ENCODE measurements at regions not wholly inside any gene's neighbourhood (a gene's known extent, or its start where the extent isn't known, plus 50 kb on each side); places are given as distances from the start of the nearest gene placed in this dataset.
A peak's percentile ranks its signal among the peaks of the same experiment; 100 is the strongest.

GRCh38 chr6:112997421-112998085, 650.4 kb downstream of the RFPL4B start (continued):
- TF ChIP-seq REST (IDR thresholded peaks at IDR 0.05; ENCODE audit: unreplicated experiment) (no peak), EZH2 (IDR thresholded peaks at IDR 0.05; ENCODE audit: low read depth, unreplicated experiment) (no peak)

GRCh38 chr6:113004054-113004453, 656.9 kb downstream of the RFPL4B start:
- Histone ChIP-seq H2AFZ (no peak overlapping the region), H3F3A (replicated peaks; ENCODE audit: low read depth) (no peaks in the 10 kb centered on the region), H3K4me2 (peak overlapping the region; percentile 9; the same call in 1 of the 2 replicates), H3K4me3 (no peak overlapping the region), H3K4me1 (ENCODE audit: insufficient read depth) (peaks cover 13% of the 10 kb centered on the region), H4K20me1 (replicated peaks; ENCODE audit: insufficient read depth) (no peaks in the 10 kb centered on the region), H3K27ac (ENCODE audit: low read depth) (no peak overlapping the region), H3K79me2 (replicated peaks; ENCODE audit: insufficient read depth) (no peaks in the 10 kb centered on the region), H3K27me3 (ENCODE audit: insufficient read depth) (no peaks in the 10 kb centered on the region), H3K36me3 (ENCODE audit: insufficient read depth) (no peaks in the 10 kb centered on the region), H3K9me2 (ENCODE audit: insufficient read depth) (no peaks in the 10 kb centered on the region)
- no peaks in the 10 kb centered on the region for H3K9me3 Mint-ChIP-seq
- H3K27me3 Mint-ChIP-seq (ENCODE audit: insufficient read depth, low read depth, poor library complexity) = peaks cover 3% of the 10 kb centered on the region
- H3K4me1 Mint-ChIP-seq = peaks cover 23% of the 10 kb centered on the region
- H3K27ac Mint-ChIP-seq = no peak overlapping the region
- ATAC-seq = no peak
- no peak for DNase-seq (ENCODE audit: low spot score)
- H3K4me3 Mint-ChIP-seq = no peak overlapping the region
- TF ChIP-seq REST (IDR thresholded peaks at IDR 0.05; ENCODE audit: unreplicated experiment) = no peak
- TF ChIP-seq, protein P1, sequence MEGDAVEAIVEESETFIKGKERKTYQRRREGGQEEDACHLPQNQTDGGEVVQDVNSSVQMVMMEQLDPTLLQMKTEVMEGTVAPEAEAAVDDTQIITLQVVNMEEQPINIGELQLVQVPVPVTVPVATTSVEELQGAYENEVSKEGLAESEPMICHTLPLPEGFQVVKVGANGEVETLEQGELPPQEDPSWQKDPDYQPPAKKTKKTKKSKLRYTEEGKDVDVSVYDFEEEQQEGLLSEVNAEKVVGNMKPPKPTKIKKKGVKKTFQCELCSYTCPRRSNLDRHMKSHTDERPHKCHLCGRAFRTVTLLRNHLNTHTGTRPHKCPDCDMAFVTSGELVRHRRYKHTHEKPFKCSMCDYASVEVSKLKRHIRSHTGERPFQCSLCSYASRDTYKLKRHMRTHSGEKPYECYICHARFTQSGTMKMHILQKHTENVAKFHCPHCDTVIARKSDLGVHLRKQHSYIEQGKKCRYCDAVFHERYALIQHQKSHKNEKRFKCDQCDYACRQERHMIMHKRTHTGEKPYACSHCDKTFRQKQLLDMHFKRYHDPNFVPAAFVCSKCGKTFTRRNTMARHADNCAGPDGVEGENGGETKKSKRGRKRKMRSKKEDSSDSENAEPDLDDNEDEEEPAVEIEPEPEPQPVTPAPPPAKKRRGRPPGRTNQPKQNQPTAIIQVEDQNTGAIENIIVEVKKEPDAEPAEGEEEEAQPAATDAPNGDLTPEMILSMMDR (conservative IDR thresholded peaks at IDR 0.05; ENCODE audit: low read depth in 2 of 2) = no peak
- no peak for TF ChIP-seq EZH2phosphoT487 (IDR thresholded peaks at IDR 0.05; ENCODE audit: unreplicated experiment)
- no peak for TF ChIP-seq CREB1 (CRISPR knock-in tag; IDR thresholded peaks at IDR 0.05; ENCODE audit: low read depth)
- TF ChIP-seq, protein P2, sequence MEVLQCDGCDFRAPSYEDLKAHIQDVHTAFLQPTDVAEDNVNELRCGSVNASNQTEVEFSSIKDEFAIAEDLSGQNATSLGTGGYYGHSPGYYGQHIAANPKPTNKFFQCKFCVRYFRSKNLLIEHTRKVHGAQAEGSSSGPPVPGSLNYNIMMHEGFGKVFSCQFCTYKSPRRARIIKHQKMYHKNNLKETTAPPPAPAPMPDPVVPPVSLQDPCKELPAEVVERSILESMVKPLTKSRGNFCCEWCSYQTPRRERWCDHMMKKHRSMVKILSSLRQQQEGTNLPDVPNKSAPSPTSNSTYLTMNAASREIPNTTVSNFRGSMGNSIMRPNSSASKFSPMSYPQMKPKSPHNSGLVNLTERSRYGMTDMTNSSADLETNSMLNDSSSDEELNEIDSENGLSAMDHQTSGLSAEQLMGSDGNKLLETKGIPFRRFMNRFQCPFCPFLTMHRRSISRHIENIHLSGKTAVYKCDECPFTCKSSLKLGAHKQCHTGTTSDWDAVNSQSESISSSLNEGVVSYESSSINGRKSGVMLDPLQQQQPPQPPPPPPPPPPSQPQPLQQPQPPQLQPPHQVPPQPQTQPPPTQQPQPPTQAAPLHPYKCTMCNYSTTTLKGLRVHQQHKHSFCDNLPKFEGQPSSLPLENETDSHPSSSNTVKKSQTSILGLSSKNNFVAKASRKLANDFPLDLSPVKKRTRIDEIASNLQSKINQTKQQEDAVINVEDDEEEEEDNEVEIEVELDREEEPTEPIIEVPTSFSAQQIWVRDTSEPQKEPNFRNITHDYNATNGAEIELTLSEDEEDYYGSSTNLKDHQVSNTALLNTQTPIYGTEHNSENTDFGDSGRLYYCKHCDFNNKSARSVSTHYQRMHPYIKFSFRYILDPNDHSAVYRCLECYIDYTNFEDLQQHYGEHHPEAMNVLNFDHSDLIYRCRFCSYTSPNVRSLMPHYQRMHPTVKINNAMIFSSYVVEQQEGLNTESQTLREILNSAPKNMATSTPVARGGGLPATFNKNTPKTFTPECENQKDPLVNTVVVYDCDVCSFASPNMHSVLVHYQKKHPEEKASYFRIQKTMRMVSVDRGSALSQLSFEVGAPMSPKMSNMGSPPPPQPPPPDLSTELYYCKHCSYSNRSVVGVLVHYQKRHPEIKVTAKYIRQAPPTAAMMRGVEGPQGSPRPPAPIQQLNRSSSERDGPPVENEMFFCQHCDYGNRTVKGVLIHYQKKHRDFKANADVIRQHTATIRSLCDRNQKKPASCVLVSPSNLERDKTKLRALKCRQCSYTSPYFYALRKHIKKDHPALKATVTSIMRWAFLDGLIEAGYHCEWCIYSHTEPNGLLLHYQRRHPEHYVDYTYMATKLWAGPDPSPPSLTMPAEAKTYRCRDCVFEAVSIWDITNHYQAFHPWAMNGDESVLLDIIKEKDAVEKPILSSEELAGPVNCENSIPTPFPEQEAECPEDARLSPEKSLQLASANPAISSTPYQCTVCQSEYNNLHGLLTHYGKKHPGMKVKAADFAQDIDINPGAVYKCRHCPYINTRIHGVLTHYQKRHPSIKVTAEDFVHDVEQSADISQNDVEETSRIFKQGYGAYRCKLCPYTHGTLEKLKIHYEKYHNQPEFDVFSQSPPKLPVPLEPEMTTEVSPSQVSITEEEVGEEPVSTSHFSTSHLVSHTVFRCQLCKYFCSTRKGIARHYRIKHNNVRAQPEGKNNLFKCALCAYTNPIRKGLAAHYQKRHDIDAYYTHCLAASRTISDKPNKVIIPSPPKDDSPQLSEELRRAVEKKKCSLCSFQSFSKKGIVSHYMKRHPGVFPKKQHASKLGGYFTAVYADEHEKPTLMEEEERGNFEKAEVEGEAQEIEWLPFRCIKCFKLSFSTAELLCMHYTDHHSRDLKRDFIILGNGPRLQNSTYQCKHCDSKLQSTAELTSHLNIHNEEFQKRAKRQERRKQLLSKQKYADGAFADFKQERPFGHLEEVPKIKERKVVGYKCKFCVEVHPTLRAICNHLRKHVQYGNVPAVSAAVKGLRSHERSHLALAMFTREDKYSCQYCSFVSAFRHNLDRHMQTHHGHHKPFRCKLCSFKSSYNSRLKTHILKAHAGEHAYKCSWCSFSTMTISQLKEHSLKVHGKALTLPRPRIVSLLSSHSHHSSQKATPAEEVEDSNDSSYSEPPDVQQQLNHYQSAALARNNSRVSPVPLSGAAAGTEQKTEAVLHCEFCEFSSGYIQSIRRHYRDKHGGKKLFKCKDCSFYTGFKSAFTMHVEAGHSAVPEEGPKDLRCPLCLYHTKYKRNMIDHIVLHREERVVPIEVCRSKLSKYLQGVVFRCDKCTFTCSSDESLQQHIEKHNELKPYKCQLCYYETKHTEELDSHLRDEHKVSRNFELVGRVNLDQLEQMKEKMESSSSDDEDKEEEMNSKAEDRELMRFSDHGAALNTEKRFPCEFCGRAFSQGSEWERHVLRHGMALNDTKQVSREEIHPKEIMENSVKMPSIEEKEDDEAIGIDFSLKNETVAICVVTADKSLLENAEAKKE (CRISPR knock-in tag; IDR thresholded peaks at IDR 0.05) = no peak
- TF ChIP-seq ZNF114 (CRISPR knock-in tag; IDR thresholded peaks at IDR 0.05) = no peak
- no peak for TF ChIP-seq NANOG (IDR thresholded peaks at IDR 0.05; ENCODE audit: borderline replicate concordance)
- H3K36me3 Mint-ChIP-seq (ENCODE audit: low read depth) = no peaks in the 10 kb centered on the region
